ENCODE measurements at regions not wholly inside any gene's neighbourhood (a gene's known extent, or its start where the extent isn't known, plus 50 kb on each side); places are given as distances from the start of the nearest gene placed in this dataset.

DNA sequence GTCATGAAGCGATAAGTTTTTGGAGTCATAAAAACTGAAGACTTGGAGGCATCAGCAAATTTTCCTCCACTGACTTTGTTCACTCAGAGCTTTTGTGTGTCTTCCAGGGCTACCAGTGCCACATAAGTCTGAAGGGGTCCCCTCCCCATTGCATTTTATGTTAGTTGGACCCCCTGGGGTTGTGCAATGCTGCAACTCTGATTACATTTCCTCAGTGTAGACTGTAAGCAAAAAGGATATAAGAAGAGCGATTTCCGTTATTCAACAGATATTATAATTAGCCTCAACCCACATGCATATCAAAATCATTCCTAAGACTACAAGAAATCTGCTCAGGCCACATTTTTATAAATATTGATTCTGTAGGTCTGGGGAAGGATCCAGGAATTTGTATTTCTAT is 324.0 kb downstream of the TDRD3 start:
- TF ChIP-seq, protein P1, sequence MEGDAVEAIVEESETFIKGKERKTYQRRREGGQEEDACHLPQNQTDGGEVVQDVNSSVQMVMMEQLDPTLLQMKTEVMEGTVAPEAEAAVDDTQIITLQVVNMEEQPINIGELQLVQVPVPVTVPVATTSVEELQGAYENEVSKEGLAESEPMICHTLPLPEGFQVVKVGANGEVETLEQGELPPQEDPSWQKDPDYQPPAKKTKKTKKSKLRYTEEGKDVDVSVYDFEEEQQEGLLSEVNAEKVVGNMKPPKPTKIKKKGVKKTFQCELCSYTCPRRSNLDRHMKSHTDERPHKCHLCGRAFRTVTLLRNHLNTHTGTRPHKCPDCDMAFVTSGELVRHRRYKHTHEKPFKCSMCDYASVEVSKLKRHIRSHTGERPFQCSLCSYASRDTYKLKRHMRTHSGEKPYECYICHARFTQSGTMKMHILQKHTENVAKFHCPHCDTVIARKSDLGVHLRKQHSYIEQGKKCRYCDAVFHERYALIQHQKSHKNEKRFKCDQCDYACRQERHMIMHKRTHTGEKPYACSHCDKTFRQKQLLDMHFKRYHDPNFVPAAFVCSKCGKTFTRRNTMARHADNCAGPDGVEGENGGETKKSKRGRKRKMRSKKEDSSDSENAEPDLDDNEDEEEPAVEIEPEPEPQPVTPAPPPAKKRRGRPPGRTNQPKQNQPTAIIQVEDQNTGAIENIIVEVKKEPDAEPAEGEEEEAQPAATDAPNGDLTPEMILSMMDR (IDR thresholded peaks at IDR 0.05), result no peak
- TF ChIP-seq POLR2A (IDR thresholded peaks at IDR 0.05), result no peak
